Left ventricle myocardium superior (tissue), 1 donor: ENCODE measurements at regions not wholly inside any gene's neighbourhood (a gene's known extent, or its start where the extent isn't known, plus 50 kb on each side); places are given as distances from the start of the nearest gene placed in this dataset.
A peak's percentile ranks its signal among the peaks of the same experiment; 100 is the strongest.

Source experiments
- ATAC-seq: fragments of 200-7000 bp; cut with Tn5 transposase; one replicate; pipeline ENCODE4 v1.9.1; 2020; ENCODE audit warnings: mild to moderate bottlenecking, moderate library complexity
- DNase-seq: peaks from one replicate; pipeline ENCODE4 v3.0.0-alpha.2; 2020
- intact Hi-C: fragments of 100-400 bp; cut with micrococcal nuclease; formaldehyde crosslinking; loops from one replicate; pipeline ENCODE4 v1.11.0; 2022
- donor health status: DM: no; HTN: yes; CAD: no; lungs with severe emphysema.

- DNase-seq = no peak
- intact Hi-C loops = loop anchor here (5.0 to 10.0 kb wide), 2 partner anchors 173 to 785 kb away; no protein-coding TSS in a partner anchor
- peak; percentile 77 for ATAC-seq
Observed at GRCh38 chr7:25889765-25890164, 262.2 kb upstream of the NFE2L3 start.

- ATAC-seq (no peak), DNase-seq (no peak)
- intact Hi-C loops = loop anchor here (5.0 to 10.0 kb wide), 2 partner anchors 171 to 783 kb away; no protein-coding TSS in a partner anchor
Observed at GRCh38 chr7:25891591-25891990, 260.4 kb upstream of the NFE2L3 start.

GRCh38 chr7:25893436-25893835 lies 258.6 kb upstream of the NFE2L3 start:
- intact Hi-C loops = loop anchor here (2.0 to 10.0 kb wide), 3 partner anchors 169 to 781 kb away; no protein-coding TSS in a partner anchor
- ATAC-seq = no peak
- no peak for DNase-seq

GRCh38 chr7:25894002-25894901 lies 257.7 kb upstream of the NFE2L3 start:
- DNase-seq = no peak
- ATAC-seq = peak; percentile 31
- intact Hi-C loops = loop anchor here (5.0 to 10.0 kb wide), 2 partner anchors 168 to 781 kb away; no protein-coding TSS in a partner anchor

- DNase-seq = peak; percentile 78
- ATAC-seq = peak; percentile 89
- intact Hi-C loops = loop anchor here (5.0 to 10.0 kb wide), 2 partner anchors 167 to 780 kb away; no protein-coding TSS in a partner anchor
Observed at GRCh38 chr7:25894902-25895791, 256.9 kb upstream of the NFE2L3 start.

GRCh38 chr7:25895792-25896171 lies 256.2 kb upstream of the NFE2L3 start:
- intact Hi-C loops = loop anchor here (10.0 kb wide), 1 partner anchor 779 kb away; no protein-coding TSS in a partner anchor
- ATAC-seq = no peak

GRCh38 chr7:25897261-25897782 lies 254.7 kb upstream of the NFE2L3 start:
- intact Hi-C loops = loop anchor here (10.0 kb wide), 1 partner anchor 777 kb away; no protein-coding TSS in a partner anchor

More at GRCh38 chr7:25895792-25896171, 256.2 kb upstream of the NFE2L3 start:
- no peak for DNase-seq

GRCh38 chr7:25900245-25900644 lies 251.8 kb upstream of the NFE2L3 start:
- ATAC-seq = no peak
- DNase-seq = no peak
- intact Hi-C loops = no loop called here

More at GRCh38 chr7:25897261-25897782, 254.7 kb upstream of the NFE2L3 start:
- no peak for ATAC-seq
- DNase-seq = no peak

GRCh38 chr7:25900877-25901276 lies 251.1 kb upstream of the NFE2L3 start:
- no peak for ATAC-seq
- DNase-seq = no peak
- intact Hi-C loops = no loop called here

GRCh38 chr7:25901658-25902057 lies 250.3 kb upstream of the NFE2L3 start:
- no peak for DNase-seq
- intact Hi-C loops = no loop called here
- no peak for ATAC-seq

GRCh38 chr7:25906003-25906402 lies 246.0 kb upstream of the NFE2L3 start:
- intact Hi-C loops = no loop called here
- ATAC-seq (no peak), DNase-seq (no peak)

- intact Hi-C loops = no loop called here
- no peak for DNase-seq
Observed at GRCh38 chr7:25906760-25907159, 245.2 kb upstream of the NFE2L3 start.

GRCh38 chr7:25907214-25907613 lies 244.8 kb upstream of the NFE2L3 start:
- intact Hi-C loops = no loop called here
- ATAC-seq (no peak), DNase-seq (no peak)

More at GRCh38 chr7:25906760-25907159, 245.2 kb upstream of the NFE2L3 start:
- no peak for ATAC-seq

GRCh38 chr7:25907731-25908130 lies 244.3 kb upstream of the NFE2L3 start:
- intact Hi-C loops = no loop called here
- DNase-seq = no peak
- no peak for ATAC-seq

- no peak for DNase-seq
- ATAC-seq = no peak
- intact Hi-C loops = no loop called here
Observed at GRCh38 chr7:25908154-25908949, 243.6 kb upstream of the NFE2L3 start.

GRCh38 chr7:25911738-25912607 lies 240.0 kb upstream of the NFE2L3 start:
- intact Hi-C loops = no loop called here
- no peak for ATAC-seq
- no peak for DNase-seq

GRCh38 chr7:25913598-25914224 lies 238.3 kb upstream of the NFE2L3 start:
- DNase-seq (no peak), ATAC-seq (no peak)
- intact Hi-C loops = no loop called here
